Transverse colon (tissue), 4 donors: ENCODE measurements at regions not wholly inside any gene's neighbourhood (a gene's known extent, or its start where the extent isn't known, plus 50 kb on each side); places are given as distances from the start of the nearest gene placed in this dataset.

Source experiments
- DNase-seq: peaks from one replicate; pipeline ENCODE4 v3.0.0-alpha.2; 2019
- H3K27ac ChIP-seq, 4 donors: fragments of 200-600 bp; sonication (generic); 2 replicates each; pipeline ENCODE4 v1.5.1; 2016 to 2018; ENCODE audit warnings: inconsistent platforms in 4 of 4
- H3K27me3 ChIP-seq: fragments of 200-600 bp; sonication (generic); 2 replicates; pipeline ENCODE4 v1.5.1; 2017; ENCODE audit warnings: inconsistent platforms
- H3K36me3 ChIP-seq, 4 donors: fragments of 200-600 bp; sonication (generic); 2 replicates each; pipeline ENCODE4 v1.5.1; 2017 to 2019; ENCODE audit warnings: inconsistent platforms in 4 of 4
- H3K4me1 ChIP-seq, 4 donors: fragments of 200-600 bp; sonication (generic); 2 replicates each; pipeline ENCODE4 v1.5.1; 2017 to 2020; ENCODE audit warnings: inconsistent platforms in 4 of 4
- H3K4me3 ChIP-seq, 4 donors: fragments of 200-600 bp; sonication (generic); 1 replicate in 1 of 4; 2 replicates in 3 of 4; pipeline versions ENCODE4 v1.5.1 to v1.6.1; 2017 to 2019; ENCODE audit warnings: inconsistent platforms in 4 of 4
- H3K9me3 ChIP-seq, 2 donors: fragments of 200-600 bp; sonication (generic); 2 replicates each; pipeline ENCODE4 v1.5.1; 2017 to 2019; ENCODE audit warnings: inconsistent platforms in 2 of 2
- EP300 ChIP-seq: sonication (generic); formaldehyde crosslinking; IDR thresholded peaks from one replicate; pipeline ENCODE4 v1.6.1; 2017; ENCODE audit warnings: antibody characterized with exemption, low read depth
- POLR2A ChIP-seq: fragments of 450-650 bp; IDR thresholded peaks from one replicate; pipeline ENCODE4 v1.6.1; 2016; ENCODE audit warnings: antibody characterized with exemption, mild to moderate bottlenecking, moderate library complexity
- POLR2AphosphoS5 ChIP-seq, 3 donors: sonication (generic); formaldehyde crosslinking; IDR thresholded peaks; one replicate each; pipeline ENCODE4 v1.6.1; 2016; ENCODE audit warnings: antibody characterized with exemption in 3 of 3
- WGBS, 2 donors: methylation state at CpG; one replicate each; pipeline ENCODE4 v1.1.5; 2018; ENCODE audit warnings: low coverage in 1 of 2; 5-methylcytosine and 5-hydroxymethylcytosine counted together
- in situ Hi-C, 4 donors: fragments of 200-750 bp; cut with MboI; loops; one replicate each; pipeline versions ENCODE4 v1.15.0 to v1.15.1; 2017; ENCODE audit warnings: low sequenced_read_pairs in 3 of 4, low pct_ligation_motif_present in 1 of 4, low pct_unique_long_range_greater_than_20kb in 1 of 4
- intact Hi-C: fragments of 100-400 bp; cut with DNase I; formaldehyde crosslinking; loops from one replicate; pipeline ENCODE4 v1.15.1; 2023; ENCODE audit warnings: low total_unique reads
- TF ChIP-seq, protein P1 (sequence below), 5 experiments: fragments of 200-600 bp in 3 of 5; fragments of 450-650 bp in 2 of 5; sonication (generic) in 3 of 5; IDR thresholded peaks; 1 replicate in 2 of 5; 2 replicates in 3 of 5; pipeline ENCODE4 v1.5.1; 2016 to 2017; ENCODE audit warnings: antibody characterized with exemption in 5 of 5, inconsistent platforms in 3 of 5, mild to moderate bottlenecking in 2 of 5, moderate library complexity in 1 of 5

DNA sequence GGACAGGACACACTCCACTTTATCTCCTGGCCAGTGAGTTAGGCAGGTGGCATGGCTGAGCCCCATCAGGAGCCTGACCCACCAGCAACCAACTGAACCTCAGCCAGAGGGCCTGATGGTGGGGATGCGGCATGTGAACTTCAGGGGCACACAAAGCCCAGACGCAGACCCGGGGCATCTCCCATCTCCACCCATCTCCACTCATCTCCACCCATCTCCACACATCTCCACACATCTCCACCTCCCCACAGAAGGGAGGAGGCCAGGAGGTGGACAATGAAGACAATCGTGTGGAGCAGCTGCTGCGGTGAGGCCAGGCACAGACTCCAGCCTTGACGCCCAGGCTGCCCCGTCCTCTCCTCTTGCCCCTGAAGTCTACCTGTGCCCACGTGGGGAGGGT is 340.8 kb downstream of the CTTN start:
- Histone ChIP-seq H3K4me3 (no peak overlapping the region), H3K9me3 (no peaks in the 10 kb centered on the region), H3K36me3 (no peaks in the 10 kb centered on the region), H3K4me1 (no peaks in the 10 kb centered on the region), H3K27ac (no peak overlapping the region), H3K27me3 (no peaks in the 10 kb centered on the region)
- 82% methylated on average over 8 of the region's 8 CpGs; no CpG with 5 or more reads in 1 of the 2 donors for WGBS, 2 donors
- in situ Hi-C loops (no loop called here), intact Hi-C loops (no loop called here)
- no peak for DNase-seq
- TF ChIP-seq POLR2A (no peak), EP300 (no peak), POLR2AphosphoS5 (IDR thresholded peaks at IDR 0.05) (no peak)
- TF ChIP-seq, protein P1, sequence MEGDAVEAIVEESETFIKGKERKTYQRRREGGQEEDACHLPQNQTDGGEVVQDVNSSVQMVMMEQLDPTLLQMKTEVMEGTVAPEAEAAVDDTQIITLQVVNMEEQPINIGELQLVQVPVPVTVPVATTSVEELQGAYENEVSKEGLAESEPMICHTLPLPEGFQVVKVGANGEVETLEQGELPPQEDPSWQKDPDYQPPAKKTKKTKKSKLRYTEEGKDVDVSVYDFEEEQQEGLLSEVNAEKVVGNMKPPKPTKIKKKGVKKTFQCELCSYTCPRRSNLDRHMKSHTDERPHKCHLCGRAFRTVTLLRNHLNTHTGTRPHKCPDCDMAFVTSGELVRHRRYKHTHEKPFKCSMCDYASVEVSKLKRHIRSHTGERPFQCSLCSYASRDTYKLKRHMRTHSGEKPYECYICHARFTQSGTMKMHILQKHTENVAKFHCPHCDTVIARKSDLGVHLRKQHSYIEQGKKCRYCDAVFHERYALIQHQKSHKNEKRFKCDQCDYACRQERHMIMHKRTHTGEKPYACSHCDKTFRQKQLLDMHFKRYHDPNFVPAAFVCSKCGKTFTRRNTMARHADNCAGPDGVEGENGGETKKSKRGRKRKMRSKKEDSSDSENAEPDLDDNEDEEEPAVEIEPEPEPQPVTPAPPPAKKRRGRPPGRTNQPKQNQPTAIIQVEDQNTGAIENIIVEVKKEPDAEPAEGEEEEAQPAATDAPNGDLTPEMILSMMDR (IDR thresholded peaks at IDR 0.05) = no peak

DNA sequence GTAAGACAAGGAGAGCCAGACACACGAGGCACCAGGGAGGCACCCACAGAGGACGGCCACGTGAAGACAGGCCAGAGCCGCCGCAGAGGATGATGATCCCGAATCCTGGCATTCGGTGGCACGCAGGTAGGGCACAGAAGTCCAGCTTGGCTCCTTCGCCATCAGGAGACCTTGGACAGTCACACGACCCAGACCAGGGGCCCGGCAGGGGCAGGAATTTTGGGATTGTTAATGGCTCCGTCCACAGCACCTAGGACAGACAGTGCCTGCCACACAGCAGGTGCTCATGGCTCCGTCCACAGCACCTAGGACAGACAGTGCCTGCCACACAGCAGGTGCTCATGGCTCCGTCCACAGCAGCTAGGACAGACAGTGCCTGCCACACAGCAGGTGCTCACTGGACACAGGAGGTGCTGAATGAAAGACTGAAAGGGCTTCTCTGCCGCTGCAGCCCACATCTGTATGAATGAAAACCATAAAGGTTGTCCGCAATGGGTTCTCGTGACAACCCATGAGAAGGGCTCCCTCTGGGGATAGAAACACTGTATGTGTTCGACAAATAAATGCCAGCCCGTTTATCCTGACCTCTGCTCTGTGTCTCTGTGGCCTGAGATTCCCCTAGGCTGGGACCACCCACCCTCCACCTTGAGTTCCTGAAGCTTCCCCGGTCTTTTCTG is 341.6 kb downstream of the CTTN start:
- DNase-seq = no peak
- WGBS, 2 donors = 40 to 78% methylated on average over 1 to 20 of the region's 20 CpGs
- H3K36me3 ChIP-seq = no peaks in the 10 kb centered on the region
- intact Hi-C loops (no loop called here), in situ Hi-C loops (no loop called here)
- no peaks in the 10 kb centered on the region for H3K9me3 ChIP-seq
- H3K4me1 ChIP-seq = no peaks in the 10 kb centered on the region
- no peak for TF ChIP-seq POLR2AphosphoS5 (IDR thresholded peaks at IDR 0.05)
- TF ChIP-seq EP300 = no peak
- TF ChIP-seq POLR2A = no peak
- TF ChIP-seq, protein P1 (IDR thresholded peaks at IDR 0.05) = no peak
- no peak overlapping the region for H3K27ac ChIP-seq
- H3K27me3 ChIP-seq = no peaks in the 10 kb centered on the region
- H3K4me3 ChIP-seq = no peak overlapping the region

DNA sequence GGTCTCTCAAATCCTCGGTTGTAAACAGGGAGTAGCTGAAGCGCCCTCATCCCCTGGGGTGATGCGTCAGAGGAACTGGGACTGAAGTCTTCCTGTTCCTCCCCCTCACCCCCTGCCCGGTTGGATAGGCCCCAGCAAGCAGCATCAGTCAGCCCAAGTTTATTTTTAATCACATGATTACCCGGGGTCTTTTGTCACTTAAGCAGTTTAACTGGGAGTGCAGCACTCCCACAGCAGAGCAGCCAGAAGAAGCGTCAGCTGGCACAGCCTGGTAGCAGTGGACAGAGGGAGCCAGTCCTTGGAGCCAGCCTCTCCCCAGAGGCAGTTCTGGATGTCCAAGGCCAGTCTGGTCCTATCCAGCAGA is 342.1 kb downstream of the CTTN start:
- no peaks in the 10 kb centered on the region for H3K9me3 ChIP-seq
- TF ChIP-seq EP300 = no peak
- no peak for TF ChIP-seq POLR2AphosphoS5 (IDR thresholded peaks at IDR 0.05)
- TF ChIP-seq, protein P1 (IDR thresholded peaks at IDR 0.05) = no peak
- no peak for TF ChIP-seq POLR2A
- no peaks in the 10 kb centered on the region for H3K27me3 ChIP-seq
- intact Hi-C loops (no loop called here), in situ Hi-C loops (no loop called here)
- H3K4me3 ChIP-seq = no peak overlapping the region
- no peak overlapping the region for H3K27ac ChIP-seq
- H3K36me3 ChIP-seq = no peaks in the 10 kb centered on the region
- H3K4me1 ChIP-seq = no peaks in the 10 kb centered on the region
- 65 to 80% methylated on average over 4 to 6 of the region's 6 CpGs for WGBS, 2 donors
- DNase-seq = no peak

DNA sequence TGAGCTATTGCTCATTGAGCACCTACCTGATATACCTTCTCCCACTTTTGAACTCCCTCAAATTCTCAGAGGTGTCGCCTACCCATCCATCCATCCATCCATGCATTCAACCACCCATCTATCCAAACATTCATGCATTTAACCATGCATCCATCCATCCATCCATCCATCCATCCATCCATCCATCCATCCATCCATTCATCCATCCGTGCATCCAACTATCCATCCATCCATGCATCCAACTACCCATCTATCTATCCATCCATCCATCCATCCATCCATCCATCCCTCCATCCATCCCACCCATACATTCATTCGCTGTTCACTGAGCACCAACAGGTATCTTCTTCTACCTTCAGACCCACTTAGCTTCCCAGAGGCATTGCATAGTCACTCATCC is 342.8 kb downstream of the CTTN start:
- no peak overlapping the region for H3K4me3 ChIP-seq
- WGBS, 2 donors = 86 to 100% methylated on average over 3 of the region's 3 CpGs
- in situ Hi-C loops (no loop called here), intact Hi-C loops (no loop called here)
- no peak overlapping the region for H3K27ac ChIP-seq
- DNase-seq = no peak
- no peaks in the 10 kb centered on the region for H3K9me3 ChIP-seq
- no peaks in the 10 kb centered on the region for H3K4me1 ChIP-seq
- no peaks in the 10 kb centered on the region for H3K36me3 ChIP-seq
- TF ChIP-seq EP300 = no peak
- TF ChIP-seq, protein P1 (IDR thresholded peaks at IDR 0.05) = no peak
- no peak for TF ChIP-seq POLR2A
- no peak for TF ChIP-seq POLR2AphosphoS5 (IDR thresholded peaks at IDR 0.05)
- no peaks in the 10 kb centered on the region for H3K27me3 ChIP-seq
